Neural crest cell (in vitro differentiated cells): ENCODE measurements at regions not wholly inside any gene's neighbourhood (a gene's known extent, or its start where the extent isn't known, plus 50 kb on each side); places are given as distances from the start of the nearest gene placed in this dataset.

Experiments used
- DNase-seq: peaks from one replicate; pipeline ENCODE4 v3.0.0; 2021; ENCODE audit warnings: low read depth, mixed read lengths, low spot score
- H3K27ac Mint-ChIP-seq: one replicate; pipeline ENCODE4 v1.8.0; 2021; ENCODE audit warnings: mild to moderate bottlenecking, mixed read lengths; ENCODE audit not compliant: unreplicated experiment
- H3K27me3 Mint-ChIP-seq: 2 replicates; pipeline ENCODE4 v1.8.0; 2021; ENCODE audit warnings: low read depth, mild to moderate bottlenecking, mixed read lengths
- H3K36me3 Mint-ChIP-seq: 2 replicates; pipeline ENCODE4 v1.8.0; 2021; ENCODE audit warnings: low read depth, mild to moderate bottlenecking, mixed read lengths
- H3K4me1 Mint-ChIP-seq: 2 replicates; pipeline ENCODE4 v1.8.0; 2021; ENCODE audit warnings: mixed read lengths
- H3K4me3 Mint-ChIP-seq: one replicate; pipeline ENCODE4 v1.8.0; 2021; ENCODE audit warnings: mild to moderate bottlenecking, mixed read lengths
- H3K9me3 Mint-ChIP-seq: 2 replicates; pipeline ENCODE4 v1.8.0; 2021; ENCODE audit warnings: mixed read lengths
- CTCF ChIP-seq: fragments of 200-600 bp; sonication (generic); conservative IDR thresholded peaks from 2 replicates; pipeline ENCODE4 v1.5.0; 2021; ENCODE audit warnings: antibody characterized with exemption, mild to moderate bottlenecking

- TF ChIP-seq CTCF = no peak
- H3K27ac Mint-ChIP-seq = no peak overlapping the region
- H3K4me3 Mint-ChIP-seq = no peak overlapping the region
- DNase-seq = no peak
- H3K36me3 Mint-ChIP-seq = no peaks in the 10 kb centered on the region
- no peaks in the 10 kb centered on the region for H3K27me3 Mint-ChIP-seq
- peaks cover 3% of the 10 kb centered on the region for H3K9me3 Mint-ChIP-seq
- H3K4me1 Mint-ChIP-seq = no peaks in the 10 kb centered on the region
Observed at GRCh38 chr17:71189493-71189831, 931.4 kb upstream of the SOX9 start.

GRCh38 chr17:71192039-71192555 lies 928.7 kb upstream of the SOX9 start:
- H3K27me3 Mint-ChIP-seq = no peaks in the 10 kb centered on the region

DNA sequence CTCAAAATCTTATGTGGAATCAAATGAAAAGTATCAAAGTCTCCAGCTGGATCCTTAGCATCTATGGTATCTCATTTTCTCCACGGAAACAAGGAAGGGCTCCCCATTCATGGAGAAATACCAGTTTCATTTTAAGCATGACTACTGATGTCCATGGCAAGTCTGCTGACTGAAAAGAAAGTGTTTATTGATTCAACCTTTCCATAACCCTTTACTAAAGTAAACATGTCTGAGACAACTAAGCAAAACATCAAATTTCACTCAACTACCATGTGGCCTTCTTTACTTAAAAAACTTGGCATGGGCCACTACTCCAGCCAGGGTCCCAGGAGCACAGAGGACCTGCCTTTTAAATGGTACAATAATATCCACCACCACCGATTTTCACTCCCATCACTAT lies 928.0 kb upstream of the SOX9 start:
- no peaks in the 10 kb centered on the region for H3K4me1 Mint-ChIP-seq
- TF ChIP-seq CTCF = no peak
- no peak for DNase-seq
- H3K27me3 Mint-ChIP-seq = no peaks in the 10 kb centered on the region
- H3K4me3 Mint-ChIP-seq = no peak overlapping the region
- peaks cover 7% of the 10 kb centered on the region for H3K9me3 Mint-ChIP-seq
- peaks cover 3% of the 10 kb centered on the region for H3K36me3 Mint-ChIP-seq
- no peak overlapping the region for H3K27ac Mint-ChIP-seq

More at GRCh38 chr17:71192039-71192555, 928.7 kb upstream of the SOX9 start:
- DNase-seq = no peak
- H3K27ac Mint-ChIP-seq = no peak overlapping the region
- no peaks in the 10 kb centered on the region for H3K4me1 Mint-ChIP-seq
- peaks cover 7% of the 10 kb centered on the region for H3K9me3 Mint-ChIP-seq
- H3K36me3 Mint-ChIP-seq = peaks cover 3% of the 10 kb centered on the region
- no peak for TF ChIP-seq CTCF
- H3K4me3 Mint-ChIP-seq = no peak overlapping the region

- no peaks in the 10 kb centered on the region for H3K27me3 Mint-ChIP-seq
- no peak for TF ChIP-seq CTCF
- H3K9me3 Mint-ChIP-seq = peaks cover 7% of the 10 kb centered on the region
- peaks cover 3% of the 10 kb centered on the region for H3K36me3 Mint-ChIP-seq
- H3K4me3 Mint-ChIP-seq = no peak overlapping the region
- no peak overlapping the region for H3K27ac Mint-ChIP-seq
- H3K4me1 Mint-ChIP-seq = no peaks in the 10 kb centered on the region
- no peak for DNase-seq
Observed at GRCh38 chr17:71200597-71200996, 920.2 kb upstream of the SOX9 start.

DNA sequence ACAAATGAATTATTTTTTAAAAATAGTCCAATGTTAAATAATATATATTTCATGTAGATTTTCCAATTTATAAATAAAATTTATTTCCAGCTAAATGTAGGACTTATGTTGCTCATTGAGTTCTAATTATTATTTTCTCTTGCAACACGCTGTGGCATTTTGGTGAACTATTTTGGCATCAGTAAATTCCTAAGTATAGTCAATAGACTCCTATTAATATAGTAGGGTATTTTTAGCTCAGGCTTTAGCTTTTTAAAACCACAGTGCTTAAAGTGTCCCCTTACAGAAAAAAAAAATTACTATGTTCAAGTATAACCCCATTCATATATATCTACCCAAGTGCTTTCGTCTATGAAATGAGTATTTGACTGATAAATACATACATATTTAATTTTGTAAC lies 919.2 kb upstream of the SOX9 start:
- no peaks in the 10 kb centered on the region for H3K27me3 Mint-ChIP-seq
- TF ChIP-seq CTCF = no peak

GRCh38 chr17:71202449-71202848 lies 918.4 kb upstream of the SOX9 start:
- no peak for TF ChIP-seq CTCF

More for the DNA sequence above, 919.2 kb upstream of the SOX9 start:
- DNase-seq = no peak
- Mint-ChIP-seq H3K9me3 (peaks cover 5% of the 10 kb centered on the region), H3K4me1 (no peaks in the 10 kb centered on the region), H3K36me3 (no peaks in the 10 kb centered on the region), H3K27ac (no peak overlapping the region), H3K4me3 (no peak overlapping the region)

More at GRCh38 chr17:71202449-71202848, 918.4 kb upstream of the SOX9 start:
- Mint-ChIP-seq H3K36me3 (no peaks in the 10 kb centered on the region), H3K27ac (no peak overlapping the region), H3K4me3 (no peak overlapping the region), H3K4me1 (no peaks in the 10 kb centered on the region), H3K27me3 (no peaks in the 10 kb centered on the region), H3K9me3 (peaks cover 6% of the 10 kb centered on the region)
- DNase-seq = no peak
